ENCODE measurements at regions not wholly inside any gene's neighbourhood (a gene's known extent, or its start where the extent isn't known, plus 50 kb on each side); places are given as distances from the start of the nearest gene placed in this dataset.

DNA sequence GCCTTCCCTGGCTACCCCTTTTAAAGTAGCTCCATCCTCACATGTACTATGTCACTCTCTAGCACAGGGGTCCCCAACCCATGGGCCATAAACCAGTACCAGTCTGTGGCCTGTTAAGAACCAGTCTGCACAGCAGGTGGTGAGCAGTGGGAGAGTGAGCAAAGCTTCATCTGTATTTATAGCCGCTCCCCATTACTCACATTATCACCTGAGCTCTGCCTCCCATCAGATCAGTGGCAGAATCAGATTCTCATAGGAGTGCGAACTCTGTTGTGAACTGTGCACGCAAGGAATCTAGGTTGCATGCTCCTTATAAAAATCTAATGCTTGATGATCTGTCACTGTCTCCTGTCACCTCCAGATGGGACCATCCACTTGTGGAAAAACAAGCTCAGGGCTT is 116.6 kb upstream of the FOXD3 start:
- in situ Hi-C loops (cut with MboI; ENCODE audit: low sequenced_read_pairs, unreplicated experiment) = no loop called here
- no peak for DNase-seq (ENCODE audit: low spot score)
- TF ChIP-seq, protein P1, sequence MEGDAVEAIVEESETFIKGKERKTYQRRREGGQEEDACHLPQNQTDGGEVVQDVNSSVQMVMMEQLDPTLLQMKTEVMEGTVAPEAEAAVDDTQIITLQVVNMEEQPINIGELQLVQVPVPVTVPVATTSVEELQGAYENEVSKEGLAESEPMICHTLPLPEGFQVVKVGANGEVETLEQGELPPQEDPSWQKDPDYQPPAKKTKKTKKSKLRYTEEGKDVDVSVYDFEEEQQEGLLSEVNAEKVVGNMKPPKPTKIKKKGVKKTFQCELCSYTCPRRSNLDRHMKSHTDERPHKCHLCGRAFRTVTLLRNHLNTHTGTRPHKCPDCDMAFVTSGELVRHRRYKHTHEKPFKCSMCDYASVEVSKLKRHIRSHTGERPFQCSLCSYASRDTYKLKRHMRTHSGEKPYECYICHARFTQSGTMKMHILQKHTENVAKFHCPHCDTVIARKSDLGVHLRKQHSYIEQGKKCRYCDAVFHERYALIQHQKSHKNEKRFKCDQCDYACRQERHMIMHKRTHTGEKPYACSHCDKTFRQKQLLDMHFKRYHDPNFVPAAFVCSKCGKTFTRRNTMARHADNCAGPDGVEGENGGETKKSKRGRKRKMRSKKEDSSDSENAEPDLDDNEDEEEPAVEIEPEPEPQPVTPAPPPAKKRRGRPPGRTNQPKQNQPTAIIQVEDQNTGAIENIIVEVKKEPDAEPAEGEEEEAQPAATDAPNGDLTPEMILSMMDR (IDR thresholded peaks at IDR 0.05; ENCODE audit: borderline replicate concordance, control extremely low read depth, extremely low read depth, insufficient read depth, missing control alignments) = no peak

DNA sequence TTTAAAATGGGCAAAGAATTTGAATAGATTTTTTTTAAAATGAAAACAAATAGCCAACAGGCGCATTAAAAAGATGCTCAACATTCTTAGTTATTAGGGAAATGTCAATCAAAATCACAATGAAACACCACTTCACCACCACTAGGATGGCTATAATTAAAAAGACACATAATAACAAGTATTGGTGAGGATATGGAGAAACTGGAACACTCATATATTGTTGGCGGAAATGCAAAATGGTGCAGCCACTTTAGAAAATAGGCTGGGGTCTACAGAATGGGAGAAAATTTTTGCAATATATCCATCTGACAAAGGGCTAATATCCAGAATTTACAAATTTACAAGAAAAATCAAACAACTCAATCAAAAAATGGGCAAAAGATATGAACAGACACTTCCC is 107.8 kb upstream of the FOXD3 start:
- in situ Hi-C loops (cut with MboI; ENCODE audit: low sequenced_read_pairs, unreplicated experiment) = no loop called here

DNA sequence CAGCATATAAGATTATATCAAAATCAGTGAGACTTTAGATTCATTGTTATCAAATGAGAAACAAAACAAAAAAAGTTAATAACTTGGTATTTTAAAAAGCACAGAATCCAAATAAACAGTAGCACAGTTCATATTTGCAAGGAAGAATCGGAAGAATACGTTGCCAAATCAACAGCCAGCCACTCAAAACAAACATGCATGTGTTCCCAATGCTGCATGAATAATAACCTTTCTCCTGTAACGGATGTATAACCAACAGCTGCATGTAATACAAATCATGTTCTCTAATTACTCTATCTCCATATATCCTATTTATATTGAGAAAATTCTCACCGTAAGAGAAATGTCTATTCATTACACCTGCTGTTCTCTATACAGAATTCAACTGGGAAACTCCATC is 98.9 kb upstream of the FOXD3 start:
- in situ Hi-C loops (cut with MboI; ENCODE audit: low sequenced_read_pairs, unreplicated experiment) = no loop called here
- TF ChIP-seq, protein P1 (IDR thresholded peaks at IDR 0.05; ENCODE audit: borderline replicate concordance, control extremely low read depth, extremely low read depth, insufficient read depth, missing control alignments) = no peak
- DNase-seq (ENCODE audit: low spot score) = no peak

More for the DNA sequence above, 107.8 kb upstream of the FOXD3 start:
- DNase-seq (ENCODE audit: low spot score) = no peak
- TF ChIP-seq, protein P1 (IDR thresholded peaks at IDR 0.05; ENCODE audit: borderline replicate concordance, control extremely low read depth, extremely low read depth, insufficient read depth, missing control alignments) = no peak

DNA sequence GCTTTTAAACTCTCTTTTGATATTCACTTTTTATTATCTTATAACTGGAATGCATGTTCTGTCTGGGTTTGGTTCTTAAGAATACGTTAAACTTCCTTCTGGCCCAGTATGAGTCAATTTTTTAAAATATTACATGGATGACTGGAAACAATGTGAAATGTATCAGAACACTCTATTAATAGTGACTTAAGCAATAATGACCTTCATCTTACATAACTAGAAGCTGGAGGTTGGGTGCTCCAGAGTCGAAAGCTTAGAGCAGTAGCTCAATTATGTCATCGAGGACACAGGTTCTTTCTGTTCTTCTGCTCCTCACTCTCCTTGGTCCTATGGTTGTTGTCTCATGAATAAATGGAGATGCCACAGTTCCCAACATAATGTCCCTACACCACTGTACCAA is 91.6 kb upstream of the FOXD3 start:
- TF ChIP-seq, protein P1 (IDR thresholded peaks at IDR 0.05; ENCODE audit: borderline replicate concordance, control extremely low read depth, extremely low read depth, insufficient read depth, missing control alignments) = no peak
- DNase-seq (ENCODE audit: low spot score) = no peak
- in situ Hi-C loops (cut with MboI; ENCODE audit: low sequenced_read_pairs, unreplicated experiment) = no loop called here

DNA sequence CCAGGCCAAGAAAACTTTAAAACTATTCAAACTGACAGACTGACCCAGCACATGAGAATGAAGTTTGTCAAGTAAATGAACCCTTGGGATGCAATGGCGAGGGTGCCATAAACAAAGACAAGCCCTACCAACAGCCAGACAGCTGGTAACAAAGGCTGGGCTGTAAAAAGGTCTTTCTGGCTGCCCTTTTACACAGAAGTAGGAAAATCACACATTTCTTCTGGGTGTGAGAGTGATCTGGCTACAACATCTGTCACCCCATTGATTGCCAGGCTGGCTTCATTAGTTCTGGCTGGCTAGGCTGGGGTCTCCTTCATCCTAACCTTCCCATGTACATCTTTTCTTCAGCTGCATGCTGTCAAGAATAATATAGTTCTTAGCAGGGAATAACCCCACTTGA is 83.6 kb upstream of the FOXD3 start:
- in situ Hi-C loops (cut with MboI; ENCODE audit: low sequenced_read_pairs, unreplicated experiment) = no loop called here
- no peak for DNase-seq (ENCODE audit: low spot score)
- TF ChIP-seq, protein P1 (IDR thresholded peaks at IDR 0.05; ENCODE audit: borderline replicate concordance, control extremely low read depth, extremely low read depth, insufficient read depth, missing control alignments) = no peak

DNA sequence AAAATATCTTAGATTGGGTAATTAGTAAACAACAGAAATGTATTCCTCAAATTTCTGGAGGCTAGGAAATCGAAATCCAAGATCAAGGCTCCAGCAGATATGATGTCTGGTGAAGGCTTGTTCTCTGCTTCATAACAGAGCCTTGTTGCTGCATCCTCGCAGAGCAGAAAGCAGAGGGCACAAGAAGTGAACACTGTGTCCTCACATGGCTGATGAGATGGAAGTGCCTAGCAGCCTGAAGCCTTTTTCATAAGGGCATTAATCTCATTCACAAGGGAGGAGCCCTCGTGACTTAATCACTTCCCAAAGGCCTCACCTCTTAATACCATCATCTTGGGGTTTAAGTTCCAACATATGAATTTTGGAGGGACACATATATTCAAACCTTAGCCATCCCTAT is 77.2 kb upstream of the FOXD3 start:
- TF ChIP-seq, protein P1 (IDR thresholded peaks at IDR 0.05; ENCODE audit: borderline replicate concordance, control extremely low read depth, extremely low read depth, insufficient read depth, missing control alignments) = no peak
- in situ Hi-C loops (cut with MboI; ENCODE audit: low sequenced_read_pairs, unreplicated experiment) = no loop called here
- DNase-seq (ENCODE audit: low spot score) = no peak

DNA sequence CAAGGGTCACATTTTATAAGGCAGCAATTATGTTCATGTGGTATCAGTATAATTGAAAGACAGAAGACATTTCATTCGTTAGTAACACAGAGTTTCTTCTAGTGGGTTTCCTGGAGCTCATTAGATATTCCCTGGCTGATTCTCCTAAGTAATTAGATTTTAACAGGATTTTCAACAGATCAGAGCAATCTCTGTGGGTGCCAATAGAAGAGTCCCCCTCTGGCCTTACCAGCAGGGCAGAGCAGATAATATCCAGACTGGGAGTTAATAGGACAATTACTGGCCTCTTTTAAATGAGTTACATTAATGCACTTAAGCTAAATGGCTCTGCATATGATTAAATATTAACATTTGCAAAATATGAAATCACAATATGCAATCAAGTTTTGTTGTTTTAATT is 74.2 kb upstream of the FOXD3 start:
- no peak for DNase-seq (ENCODE audit: low spot score)
- TF ChIP-seq, protein P1 (IDR thresholded peaks at IDR 0.05; ENCODE audit: borderline replicate concordance, control extremely low read depth, extremely low read depth, insufficient read depth, missing control alignments) = no peak
- in situ Hi-C loops (cut with MboI; ENCODE audit: low sequenced_read_pairs, unreplicated experiment) = no loop called here

All from GM13976 (cell line).